CMK (cell line): ENCODE measurements at regions not wholly inside any gene's neighbourhood (a gene's known extent, or its start where the extent isn't known, plus 50 kb on each side); places are given as distances from the start of the nearest gene placed in this dataset.

ENCODE experiments used
- DNase-seq: peaks from one replicate; pipeline ENCODE4 v3.0.0-alpha.2; 2010; ENCODE audit warnings: low read depth

- no peak for DNase-seq
Measured at GRCh38 chr4:61024610-61025009, 175.5 kb upstream of the ADGRL3 start.

DNA sequence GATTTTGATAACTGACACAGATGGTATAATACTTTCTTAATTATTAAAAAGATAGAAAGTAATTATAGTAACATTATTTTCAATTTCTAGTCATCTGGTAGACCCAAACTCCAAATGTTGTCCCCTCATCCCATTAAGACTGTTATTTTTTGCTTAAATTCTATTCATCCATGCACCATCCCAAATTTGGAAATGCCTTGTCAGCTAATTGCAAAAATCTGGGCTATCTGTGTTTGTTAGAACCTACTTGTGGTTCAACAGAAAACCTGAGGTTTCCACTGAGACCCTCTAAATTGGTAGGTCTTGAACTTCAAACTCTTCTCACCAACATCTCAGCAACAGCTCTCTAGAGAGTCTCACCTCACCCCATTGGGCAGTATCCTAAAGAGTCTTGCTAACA is 172.2 kb upstream of the ADGRL3 start:
- no peak for DNase-seq

- DNase-seq = no peak
Measured at GRCh38 chr4:61036071-61036684, 163.9 kb upstream of the ADGRL3 start.

DNA sequence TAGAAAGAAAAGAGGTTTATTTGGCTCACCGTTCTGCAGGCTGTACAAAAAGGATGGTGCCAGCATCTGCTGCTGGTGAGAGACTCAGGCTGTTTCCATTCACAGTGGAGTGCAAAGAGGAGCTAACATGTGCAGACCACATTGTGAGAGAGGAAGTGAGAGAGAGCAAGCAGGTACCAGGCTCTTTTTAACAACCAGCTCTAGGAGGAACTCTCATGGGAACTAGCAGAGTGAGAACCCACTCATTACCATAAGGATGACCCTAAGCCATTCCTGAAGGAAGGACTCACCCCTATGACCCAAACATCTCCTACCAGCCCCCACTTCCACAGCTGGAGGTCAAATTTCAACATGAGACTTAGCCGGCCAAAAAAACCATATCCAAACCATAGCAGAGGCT is 158.6 kb upstream of the ADGRL3 start:
- DNase-seq = no peak

GRCh38 chr4:61044837-61045236 is 155.3 kb upstream of the ADGRL3 start:
- no peak for DNase-seq

GRCh38 chr4:61049018-61049417 is 151.1 kb upstream of the ADGRL3 start:
- DNase-seq = no peak

- DNase-seq = no peak
Measured at GRCh38 chr4:61067381-61067780, 132.7 kb upstream of the ADGRL3 start.

DNA sequence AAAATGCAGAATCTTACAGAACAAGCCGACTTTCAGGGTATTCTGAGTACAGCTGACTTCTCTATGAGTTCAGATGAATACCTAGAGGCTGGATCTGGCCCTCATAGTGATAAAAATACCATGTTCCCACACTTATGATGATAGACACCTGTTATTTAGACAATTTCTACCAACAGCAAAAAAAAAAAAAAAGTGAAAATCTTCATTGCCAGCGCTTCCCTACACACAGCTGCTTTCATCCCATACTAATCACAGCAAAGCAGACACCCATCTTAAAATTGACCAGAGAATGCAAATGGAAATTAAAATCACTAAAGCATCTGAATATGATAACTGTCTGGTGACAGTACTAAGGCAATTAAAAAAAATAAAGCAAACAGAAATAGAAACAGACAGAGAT is 132.1 kb upstream of the ADGRL3 start:
- DNase-seq = no peak

- DNase-seq = no peak
Measured at GRCh38 chr4:61068745-61069144, 131.4 kb upstream of the ADGRL3 start.

- DNase-seq = no peak
Measured at GRCh38 chr4:61070269-61070668, 129.9 kb upstream of the ADGRL3 start.

DNA sequence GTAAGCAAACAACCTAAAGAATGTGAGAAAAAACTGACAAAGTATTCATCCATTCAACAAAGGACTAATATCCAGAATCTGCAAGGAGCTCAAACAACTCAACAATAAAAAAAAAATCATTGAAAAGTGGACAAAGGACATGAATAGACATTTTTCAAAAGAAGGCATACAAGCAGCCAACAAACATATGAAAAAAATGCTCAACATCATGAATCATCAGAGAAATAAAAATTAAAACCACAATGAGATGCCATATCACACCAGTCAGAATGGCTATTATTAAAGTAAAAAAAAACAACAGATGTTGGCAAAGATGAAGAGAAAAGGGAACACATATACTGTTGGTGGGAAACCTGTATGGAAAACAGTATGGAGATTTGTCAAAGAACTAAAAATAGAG is 120.7 kb upstream of the ADGRL3 start:
- DNase-seq = no peak

GRCh38 chr4:61079976-61080375 is 120.2 kb upstream of the ADGRL3 start:
- no peak for DNase-seq

DNA sequence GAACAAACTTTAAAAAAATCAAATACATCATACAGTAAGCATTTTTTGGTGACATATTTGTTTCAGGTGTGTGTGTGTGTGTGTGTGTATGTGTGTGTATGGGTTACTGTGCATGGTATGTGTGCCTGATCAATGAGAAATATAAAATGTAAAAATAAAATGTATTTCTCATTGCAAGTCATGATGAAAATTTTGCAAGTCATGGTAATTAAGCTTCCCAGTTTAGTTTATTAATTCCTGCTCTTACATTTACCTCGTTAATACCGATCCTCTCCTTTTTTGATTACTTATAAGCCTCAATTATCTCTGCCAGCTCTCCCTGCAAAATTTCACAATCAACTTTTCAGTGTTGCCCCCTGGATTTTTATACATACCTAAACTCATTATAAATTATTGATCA is 114.6 kb upstream of the ADGRL3 start:
- no peak for DNase-seq

- no peak for DNase-seq
Measured at GRCh38 chr4:61086357-61086756, 113.8 kb upstream of the ADGRL3 start.

- DNase-seq = no peak
Measured at GRCh38 chr4:61086979-61087378, 113.1 kb upstream of the ADGRL3 start.

- DNase-seq = no peak
Measured at GRCh38 chr4:61094854-61095598, 105.1 kb upstream of the ADGRL3 start.

- no peak for DNase-seq
Measured at GRCh38 chr4:61128682-61129081, 71.4 kb upstream of the ADGRL3 start.

DNA sequence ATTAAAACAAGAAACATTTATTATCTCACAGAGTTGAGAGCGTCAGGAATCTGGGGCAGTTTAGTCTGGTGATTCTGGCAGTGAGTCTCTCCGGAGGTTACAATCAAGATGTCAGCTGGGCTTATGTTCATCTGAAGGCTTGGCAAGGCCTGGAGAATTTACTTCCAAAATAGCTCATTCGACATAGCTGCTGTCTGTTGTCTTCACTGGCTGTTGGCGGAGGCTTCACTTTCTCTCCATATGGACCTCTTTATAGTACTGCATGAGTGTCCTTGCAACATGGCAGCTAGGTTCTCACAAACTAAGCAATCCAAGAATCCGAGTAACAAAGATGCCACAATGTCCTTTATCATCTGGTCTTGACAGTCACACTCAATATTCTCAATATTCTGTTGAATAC is 70.2 kb upstream of the ADGRL3 start:
- DNase-seq = no peak

DNA sequence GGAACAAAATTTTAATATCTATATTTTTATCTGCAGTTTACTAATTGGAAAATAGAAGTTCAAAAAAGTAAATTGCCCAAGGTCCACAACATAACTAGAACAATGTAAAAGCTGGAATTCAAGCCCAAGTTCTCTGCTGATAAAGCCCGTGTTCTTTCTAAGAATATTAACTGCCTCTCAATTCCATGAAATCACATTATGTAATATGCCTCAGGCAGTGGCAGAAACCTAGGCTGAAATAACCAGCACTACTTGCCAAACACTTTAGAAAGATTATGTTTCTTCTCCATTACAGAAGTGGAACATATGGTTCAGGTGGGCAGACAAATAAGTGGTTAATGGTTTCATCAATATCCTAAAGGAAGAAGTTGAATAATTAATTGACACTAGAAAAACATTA is 56.7 kb upstream of the ADGRL3 start:
- DNase-seq = no peak

DNA sequence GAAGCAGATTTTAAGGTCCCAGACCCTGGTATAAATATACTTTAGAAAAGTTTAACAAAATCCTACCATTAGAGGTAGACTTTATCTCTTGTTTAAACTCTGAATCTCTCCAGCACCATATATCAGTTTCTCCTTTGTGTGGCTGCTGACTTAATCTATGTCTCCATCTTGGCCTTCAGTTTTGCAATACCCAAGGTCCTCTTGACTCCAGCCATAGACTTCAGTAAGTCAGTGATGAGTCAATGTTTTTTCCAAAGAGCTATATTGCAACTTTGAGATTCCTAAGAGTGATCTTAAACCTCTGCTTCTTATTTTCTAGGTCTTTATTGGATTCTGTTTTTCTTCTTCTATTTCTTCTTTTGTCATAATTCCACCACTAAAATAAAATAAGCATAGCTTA is 50.8 kb upstream of the ADGRL3 start:
- DNase-seq = no peak
